ENCODE measurements at regions not wholly inside any gene's neighbourhood (a gene's known extent, or its start where the extent isn't known, plus 50 kb on each side); places are given as distances from the start of the nearest gene placed in this dataset.

DNA sequence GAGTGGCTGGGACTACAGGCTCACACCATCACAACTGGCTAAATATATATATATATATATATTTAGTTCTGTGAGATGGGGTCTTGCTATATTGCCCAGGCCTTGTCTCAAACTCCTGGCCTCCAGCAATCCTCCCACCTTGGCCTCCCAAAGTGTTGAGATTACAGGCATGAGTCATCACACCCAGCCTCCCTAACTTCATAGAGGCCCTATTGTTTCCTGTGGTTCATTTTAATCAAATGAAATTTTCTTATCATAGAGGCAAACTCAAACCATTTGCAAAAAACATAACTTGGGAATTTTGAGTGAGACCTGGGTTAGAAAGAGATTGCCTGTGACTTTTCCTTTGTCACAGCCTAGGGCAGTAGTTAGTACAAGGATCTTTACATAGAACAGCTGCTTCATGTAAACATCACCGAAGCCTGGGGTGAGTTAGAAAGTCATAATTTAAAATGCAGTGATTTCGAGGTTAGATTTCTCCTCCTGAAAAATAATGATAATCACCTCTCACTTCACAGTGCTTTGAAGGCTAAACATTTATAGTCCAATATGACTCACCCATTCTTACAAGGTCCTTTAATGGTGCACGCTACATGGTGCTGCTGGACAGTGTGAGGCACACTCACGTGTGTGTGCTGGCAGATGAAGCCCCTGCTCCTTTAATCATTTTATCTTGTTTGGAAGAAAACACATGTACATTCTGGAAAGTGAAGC, 188.9 kb downstream of the RHOU start:
- TF ChIP-seq, protein P1, sequence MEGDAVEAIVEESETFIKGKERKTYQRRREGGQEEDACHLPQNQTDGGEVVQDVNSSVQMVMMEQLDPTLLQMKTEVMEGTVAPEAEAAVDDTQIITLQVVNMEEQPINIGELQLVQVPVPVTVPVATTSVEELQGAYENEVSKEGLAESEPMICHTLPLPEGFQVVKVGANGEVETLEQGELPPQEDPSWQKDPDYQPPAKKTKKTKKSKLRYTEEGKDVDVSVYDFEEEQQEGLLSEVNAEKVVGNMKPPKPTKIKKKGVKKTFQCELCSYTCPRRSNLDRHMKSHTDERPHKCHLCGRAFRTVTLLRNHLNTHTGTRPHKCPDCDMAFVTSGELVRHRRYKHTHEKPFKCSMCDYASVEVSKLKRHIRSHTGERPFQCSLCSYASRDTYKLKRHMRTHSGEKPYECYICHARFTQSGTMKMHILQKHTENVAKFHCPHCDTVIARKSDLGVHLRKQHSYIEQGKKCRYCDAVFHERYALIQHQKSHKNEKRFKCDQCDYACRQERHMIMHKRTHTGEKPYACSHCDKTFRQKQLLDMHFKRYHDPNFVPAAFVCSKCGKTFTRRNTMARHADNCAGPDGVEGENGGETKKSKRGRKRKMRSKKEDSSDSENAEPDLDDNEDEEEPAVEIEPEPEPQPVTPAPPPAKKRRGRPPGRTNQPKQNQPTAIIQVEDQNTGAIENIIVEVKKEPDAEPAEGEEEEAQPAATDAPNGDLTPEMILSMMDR (IDR thresholded peaks at IDR 0.05), result no peak
- no peak overlapping the region for H3K27ac ChIP-seq
- no peak overlapping the region for H3K4me3 ChIP-seq
- intact Hi-C loops (cut with DNase I; ENCODE audit: low total_unique reads), result no loop called here
- no peaks in the 10 kb centered on the region for H3K36me3 ChIP-seq
- no peaks in the 10 kb centered on the region for H3K27me3 ChIP-seq
- H3K9me3 ChIP-seq, result no peaks in the 10 kb centered on the region
- no peak for DNase-seq
- peaks cover 0 to 16% (median 12%) of the 10 kb centered on the region in 4 donors for H3K4me1 ChIP-seq

DNA sequence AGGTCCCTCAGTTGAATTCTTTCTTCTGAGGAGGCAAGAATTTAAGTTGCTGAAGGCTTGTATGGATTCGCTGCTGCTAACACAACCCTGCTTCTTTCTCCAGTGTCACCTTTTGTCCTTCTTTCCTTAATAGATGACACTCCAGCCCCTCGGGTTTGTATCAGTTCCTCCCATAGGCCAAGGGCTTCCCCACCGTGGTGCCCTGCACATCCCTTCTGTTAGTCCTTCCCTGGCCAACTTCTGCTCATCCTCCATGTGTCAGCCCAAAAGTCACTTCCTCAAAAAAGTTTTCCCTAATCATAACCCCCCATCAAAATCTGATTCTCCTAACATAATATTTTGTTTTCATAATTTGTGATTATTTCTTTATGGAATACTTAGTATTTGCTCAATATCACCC, 190.4 kb downstream of the RHOU start:
- H3K27ac ChIP-seq, result no peak overlapping the region
- TF ChIP-seq, protein P1 (IDR thresholded peaks at IDR 0.05), result no peak
- intact Hi-C loops (cut with DNase I; ENCODE audit: low total_unique reads), result no loop called here
- no peak for DNase-seq
- H3K4me3 ChIP-seq, result no peak overlapping the region
- no peaks in the 10 kb centered on the region for H3K27me3 ChIP-seq
- H3K36me3 ChIP-seq, result no peaks in the 10 kb centered on the region
- peaks cover 0 to 7% (median 5%) of the 10 kb centered on the region in 4 donors for H3K4me1 ChIP-seq
- no peaks in the 10 kb centered on the region for H3K9me3 ChIP-seq

DNA sequence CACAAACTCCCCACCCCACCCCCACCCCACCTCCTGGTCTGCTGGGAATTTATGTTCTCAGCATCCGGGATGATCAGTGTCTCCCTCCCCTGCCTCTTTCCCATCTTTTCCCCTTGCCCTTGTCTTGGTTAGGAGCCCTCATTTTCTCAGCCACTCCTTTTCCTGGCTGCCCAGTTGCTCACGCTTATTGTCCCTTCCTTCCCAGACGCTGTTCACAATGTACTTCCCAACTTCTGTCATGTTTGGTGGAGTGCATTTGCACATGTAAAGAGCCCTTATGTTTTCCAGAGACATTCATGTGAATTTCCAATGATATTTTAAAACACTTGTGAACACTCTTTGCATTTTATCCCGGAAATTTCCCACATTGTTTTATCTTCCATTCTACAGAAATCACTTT, 192.1 kb downstream of the RHOU start:
- no peak for DNase-seq
- H3K9me3 ChIP-seq, result no peaks in the 10 kb centered on the region
- no peaks in the 10 kb centered on the region for H3K27me3 ChIP-seq
- no peak overlapping the region for H3K4me3 ChIP-seq
- intact Hi-C loops (cut with DNase I; ENCODE audit: low total_unique reads), result no loop called here
- H3K27ac ChIP-seq, result no peak overlapping the region
- no peaks in the 10 kb centered on the region for H3K4me1 ChIP-seq
- TF ChIP-seq, protein P1 (IDR thresholded peaks at IDR 0.05), result no peak
- no peaks in the 10 kb centered on the region for H3K36me3 ChIP-seq

DNA sequence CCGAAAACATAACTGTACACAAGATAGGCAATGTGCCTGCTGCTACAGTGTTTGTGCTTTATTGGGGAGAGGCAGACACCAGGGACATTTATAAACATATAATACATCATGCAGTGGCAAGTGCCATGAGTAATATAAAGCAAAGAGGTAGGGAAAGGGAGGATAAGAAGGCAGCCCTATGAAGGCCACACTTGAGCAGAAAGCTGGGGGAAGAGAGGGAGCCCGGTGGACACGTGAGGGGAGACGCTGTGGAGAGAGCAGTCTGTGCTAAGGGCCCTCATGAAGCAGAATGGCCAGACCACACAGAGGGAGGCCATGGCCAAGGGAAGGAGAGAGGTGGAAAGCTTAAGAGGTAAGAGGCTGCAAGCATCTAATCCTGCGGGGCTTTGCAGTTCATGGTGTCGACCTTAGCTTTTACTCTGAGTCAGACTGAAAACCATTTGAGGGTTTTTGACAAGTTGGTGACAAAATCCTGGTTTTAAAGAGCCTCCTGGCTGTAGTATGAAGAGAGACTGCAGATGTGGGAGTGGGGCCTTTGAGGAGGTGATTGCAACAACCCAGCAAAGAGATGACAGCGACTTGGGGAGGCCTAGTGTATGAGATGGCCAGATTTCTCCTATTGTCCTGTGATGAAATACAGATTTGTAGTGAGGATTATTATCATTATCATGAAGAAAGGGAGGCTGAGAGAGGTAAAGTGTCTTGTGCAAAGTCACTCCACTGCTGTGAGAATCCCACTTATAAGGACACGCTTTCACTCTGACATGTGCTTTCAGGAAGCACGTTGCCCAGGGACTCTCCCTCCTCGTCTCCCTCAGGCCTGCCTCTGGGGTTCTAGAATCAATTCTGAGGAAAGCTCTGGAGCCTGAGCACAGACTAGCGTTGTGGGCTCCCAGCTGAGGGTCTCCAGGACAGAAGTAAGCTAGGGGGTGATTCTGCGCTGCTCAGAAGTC, 192.9 kb downstream of the RHOU start:
- Histone ChIP-seq H3K27me3 (no peaks in the 10 kb centered on the region), H3K27ac (no peak overlapping the region), H3K4me1 (no peaks in the 10 kb centered on the region), H3K4me3 (no peak overlapping the region), H3K36me3 (no peaks in the 10 kb centered on the region), H3K9me3 (no peaks in the 10 kb centered on the region)
- intact Hi-C loops (cut with DNase I; ENCODE audit: low total_unique reads), result no loop called here
- TF ChIP-seq, protein P1 (IDR thresholded peaks at IDR 0.05), result no peak
- no peak for DNase-seq

DNA sequence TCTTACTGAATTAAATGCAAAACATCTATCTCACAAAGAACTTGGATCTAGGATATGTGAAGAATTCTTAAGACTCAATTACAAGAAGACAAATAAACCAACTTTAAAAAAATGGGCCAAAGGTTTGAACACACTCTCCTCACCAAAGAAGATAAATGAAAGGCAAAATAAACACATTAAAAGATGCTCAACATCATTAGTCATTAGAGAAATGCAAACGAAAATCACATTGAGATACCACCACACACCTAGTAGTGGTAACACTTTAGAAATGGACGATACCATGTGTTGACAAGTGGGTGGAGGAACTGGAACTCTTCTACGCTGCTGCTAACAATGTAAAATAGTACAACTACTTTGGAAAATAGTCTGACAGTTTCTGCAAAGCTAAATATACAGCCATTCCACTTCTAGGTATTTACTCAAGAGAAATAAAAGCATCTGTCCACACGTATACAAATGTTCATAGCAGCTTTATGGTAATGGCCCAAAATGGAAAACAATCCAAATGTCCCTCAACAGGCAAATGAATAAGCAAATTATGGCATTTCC, 194.3 kb downstream of the RHOU start:
- no peak for DNase-seq
- intact Hi-C loops (cut with DNase I; ENCODE audit: low total_unique reads), result no loop called here
- Histone ChIP-seq H3K9me3 (no peaks in the 10 kb centered on the region), H3K4me1 (no peaks in the 10 kb centered on the region), H3K36me3 (no peaks in the 10 kb centered on the region), H3K4me3 (no peak overlapping the region), H3K27me3 (no peaks in the 10 kb centered on the region), H3K27ac (no peak overlapping the region)
- TF ChIP-seq, protein P1 (IDR thresholded peaks at IDR 0.05), result no peak

Measured in tibial artery (tissue), 4 donors.